ENCODE measurements at regions not wholly inside any gene's neighbourhood (a gene's known extent, or its start where the extent isn't known, plus 50 kb on each side); places are given as distances from the start of the nearest gene placed in this dataset.

DNA sequence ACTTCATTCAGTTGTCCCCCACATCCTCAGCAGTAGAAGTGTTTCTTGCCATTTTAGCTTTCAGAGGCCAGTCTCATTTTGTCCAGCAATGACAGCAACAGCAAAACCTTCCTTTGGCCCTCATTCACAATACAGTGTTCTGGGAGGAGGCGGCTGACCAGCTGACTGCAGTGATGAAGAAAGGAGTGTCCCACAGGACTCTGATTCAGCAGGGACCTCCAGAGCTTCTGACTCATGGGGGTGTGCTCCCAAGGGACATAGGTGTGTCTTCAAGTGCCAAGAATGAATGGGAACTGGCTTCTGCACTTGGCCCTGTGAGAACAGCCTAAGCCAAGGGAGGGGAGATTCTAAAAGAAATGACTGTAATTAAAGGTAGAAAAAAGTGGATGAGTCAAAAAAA is 147.0 kb upstream of the PELI1 start:
- no peak for DNase-seq (ENCODE audit: extremely low spot score, unreplicated experiment)
- peaks cover 31% of the 10 kb centered on the region for H3K4me1 Mint-ChIP-seq (ENCODE audit: unreplicated experiment)
- H3K36me3 Mint-ChIP-seq: no peaks in the 10 kb centered on the region
- H3K27ac Mint-ChIP-seq: no peak overlapping the region
- H3K9me3 Mint-ChIP-seq: no peaks in the 10 kb centered on the region
- no peak for TF ChIP-seq CTCF (conservative IDR thresholded peaks at IDR 0.05)
- peaks cover 3% of the 10 kb centered on the region for H3K27me3 Mint-ChIP-seq
- no peak overlapping the region for H3K4me3 Mint-ChIP-seq

DNA sequence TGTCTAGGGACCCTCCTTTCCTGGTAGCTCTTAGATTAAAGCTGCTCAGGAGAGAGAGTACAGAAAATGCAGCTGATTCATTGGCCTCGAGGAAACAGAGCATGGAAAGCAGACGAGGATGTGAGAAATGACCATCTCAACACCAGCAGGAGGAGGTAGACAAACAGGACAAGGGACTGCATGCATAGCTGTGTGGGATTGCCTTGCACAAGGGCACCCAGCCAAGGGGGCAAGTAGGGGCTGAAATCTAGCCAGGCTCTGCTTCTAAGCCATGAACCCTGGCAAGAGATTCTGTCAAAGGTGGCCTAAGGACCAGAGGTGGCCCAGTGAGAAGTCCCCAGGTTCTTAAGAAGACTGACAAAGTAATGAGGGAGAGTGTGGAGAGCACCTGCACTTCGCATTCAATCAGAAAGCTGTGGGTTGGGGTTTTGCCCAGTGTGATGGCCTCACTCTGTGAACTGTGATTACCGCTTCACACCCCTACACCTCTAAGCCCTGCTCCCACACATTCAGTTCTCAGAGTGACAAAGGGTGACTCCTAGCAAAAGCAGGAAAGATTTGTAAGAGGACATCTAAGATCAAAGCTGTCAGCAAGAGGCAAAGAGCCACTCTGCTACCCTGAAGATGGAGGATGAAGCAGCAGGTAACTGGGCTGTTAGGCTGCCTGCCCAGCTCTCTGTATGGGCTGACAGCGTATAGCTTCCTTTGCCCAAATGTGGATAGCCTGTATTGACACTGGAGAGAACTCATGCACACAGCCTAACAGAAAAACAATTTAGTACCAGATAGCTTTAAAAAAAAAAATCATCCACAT is 151.3 kb upstream of the PELI1 start:
- Mint-ChIP-seq H3K4me3 (no peak overlapping the region), H3K4me1 (ENCODE audit: unreplicated experiment) (peaks cover 8% of the 10 kb centered on the region), H3K27me3 (peaks cover 7% of the 10 kb centered on the region), H3K27ac (no peak overlapping the region), H3K9me3 (no peaks in the 10 kb centered on the region), H3K36me3 (no peaks in the 10 kb centered on the region)
- no peak for DNase-seq (ENCODE audit: extremely low spot score, unreplicated experiment)
- no peak for TF ChIP-seq CTCF (conservative IDR thresholded peaks at IDR 0.05)

- no peak overlapping the region for H3K4me3 Mint-ChIP-seq
- no peak for TF ChIP-seq CTCF (conservative IDR thresholded peaks at IDR 0.05)
- no peaks in the 10 kb centered on the region for H3K36me3 Mint-ChIP-seq
- H3K27me3 Mint-ChIP-seq: peaks cover 7% of the 10 kb centered on the region
- no peak overlapping the region for H3K27ac Mint-ChIP-seq
- H3K4me1 Mint-ChIP-seq (ENCODE audit: unreplicated experiment): peaks cover 8% of the 10 kb centered on the region
- H3K9me3 Mint-ChIP-seq: no peaks in the 10 kb centered on the region
- no peak for DNase-seq (ENCODE audit: extremely low spot score, unreplicated experiment)
These were observed 151.9 kb upstream of the PELI1 start for GRCh38 chr2:64296140-64296480.

- Mint-ChIP-seq H3K9me3 (no peaks in the 10 kb centered on the region), H3K27me3 (peaks cover 7% of the 10 kb centered on the region), H3K27ac (no peak overlapping the region), H3K4me1 (ENCODE audit: unreplicated experiment) (peaks cover 8% of the 10 kb centered on the region), H3K36me3 (no peaks in the 10 kb centered on the region), H3K4me3 (no peak overlapping the region)
- DNase-seq (ENCODE audit: extremely low spot score, unreplicated experiment): no peak
- no peak for TF ChIP-seq CTCF (conservative IDR thresholded peaks at IDR 0.05)
These were observed 152.6 kb upstream of the PELI1 start for GRCh38 chr2:64296695-64297346.

- H3K36me3 Mint-ChIP-seq: no peaks in the 10 kb centered on the region
- no peak overlapping the region for H3K4me3 Mint-ChIP-seq
- H3K4me1 Mint-ChIP-seq (ENCODE audit: unreplicated experiment): peaks cover 8% of the 10 kb centered on the region
- H3K27me3 Mint-ChIP-seq: peaks cover 7% of the 10 kb centered on the region
- DNase-seq (ENCODE audit: extremely low spot score, unreplicated experiment): no peak
- no peak overlapping the region for H3K27ac Mint-ChIP-seq
- TF ChIP-seq CTCF (conservative IDR thresholded peaks at IDR 0.05): no peak
- no peaks in the 10 kb centered on the region for H3K9me3 Mint-ChIP-seq
These were observed 153.9 kb upstream of the PELI1 start for GRCh38 chr2:64298161-64298560.

Data from type B pancreatic cell (in vitro differentiated cells).